Fibroblast of villous mesenchyme (primary cell): ENCODE measurements at regions not wholly inside any gene's neighbourhood (a gene's known extent, or its start where the extent isn't known, plus 50 kb on each side); places are given as distances from the start of the nearest gene placed in this dataset.

Experiments used
- DNase-seq: peaks from one replicate; pipeline ENCODE4 v3.0.0-alpha.2; 2010; ENCODE audit warnings: low read depth
- H3K4me3 ChIP-seq: 2 replicates; pipeline ENCODE4 v1.5.1; 2011; ENCODE audit warnings: low read depth, mild to moderate bottlenecking, low read length
- CTCF ChIP-seq: IDR thresholded peaks from 2 replicates; pipeline ENCODE4 v1.5.1; 2012; ENCODE audit warnings: low read depth, mild to moderate bottlenecking, low read length; ENCODE audit not compliant: insufficient read depth

GRCh38 chr6:132910759-132911158 lies 96.4 kb downstream of the RPS12 start:
- no peak overlapping the region for H3K4me3 ChIP-seq
- no peak for TF ChIP-seq CTCF
- DNase-seq: no peak

GRCh38 chr6:132919045-132919860 lies 104.9 kb downstream of the RPS12 start:
- no peak overlapping the region for H3K4me3 ChIP-seq
- TF ChIP-seq CTCF: no peak
- peak; percentile 88 for DNase-seq

GRCh38 chr6:132927713-132928112 lies 113.3 kb downstream of the RPS12 start:
- H3K4me3 ChIP-seq: no peak overlapping the region
- DNase-seq: no peak
- TF ChIP-seq CTCF: no peak

- DNase-seq: peak; percentile 3
- TF ChIP-seq CTCF: no peak
- no peak overlapping the region for H3K4me3 ChIP-seq
Measured at GRCh38 chr6:132929141-132929540, 114.8 kb downstream of the RPS12 start.

- H3K4me3 ChIP-seq: no peak overlapping the region
- no peak for DNase-seq
- no peak for TF ChIP-seq CTCF
Measured at GRCh38 chr6:132931313-132931712, 116.9 kb downstream of the RPS12 start.

- no peak overlapping the region for H3K4me3 ChIP-seq
- TF ChIP-seq CTCF: no peak
- DNase-seq: peak; percentile 77
Measured at GRCh38 chr6:132931936-132932514, 117.7 kb downstream of the RPS12 start.
